Gastroesophageal sphincter (tissue), 3 donors: ENCODE measurements at regions not wholly inside any gene's neighbourhood (a gene's known extent, or its start where the extent isn't known, plus 50 kb on each side); places are given as distances from the start of the nearest gene placed in this dataset.

Experiments used
- CTCF ChIP-seq, 4 experiments: fragments of 200-600 bp in 2 of 4; fragments of 450-650 bp in 2 of 4; sonication (generic) in 1 of 4; IDR thresholded peaks; one replicate each; pipeline ENCODE4 v1.5.1; 2017 to 2019; ENCODE audit warnings: antibody characterized with exemption in 4 of 4, mild to moderate bottlenecking in 2 of 4, moderate library complexity in 2 of 4
- EP300 ChIP-seq: sonication (generic); formaldehyde crosslinking; IDR thresholded peaks from one replicate; pipeline ENCODE4 v1.6.1; 2017; ENCODE audit warnings: antibody characterized with exemption, mild to moderate bottlenecking
- POLR2A ChIP-seq, 2 donors: fragments of 450-650 bp; IDR thresholded peaks; one replicate each; pipeline ENCODE4 v1.6.1; 2017; ENCODE audit warnings: antibody characterized with exemption in 2 of 2, mild to moderate bottlenecking in 2 of 2, moderate library complexity in 1 of 2
- POLR2AphosphoS5 ChIP-seq: sonication (generic); formaldehyde crosslinking; IDR thresholded peaks from one replicate; pipeline ENCODE4 v1.6.1; 2017; ENCODE audit warnings: antibody characterized with exemption

- TF ChIP-seq POLR2A (IDR thresholded peaks at IDR 0.05) (no peak), CTCF (IDR thresholded peaks at IDR 0.05) (no peak), POLR2AphosphoS5 (no peak), EP300 (no peak)
These were observed 62.1 kb downstream of the VCX3A start for GRCh38 chrX:6472652-6473342.
